ENCODE measurements at regions not wholly inside any gene's neighbourhood (a gene's known extent, or its start where the extent isn't known, plus 50 kb on each side); places are given as distances from the start of the nearest gene placed in this dataset.

DNA sequence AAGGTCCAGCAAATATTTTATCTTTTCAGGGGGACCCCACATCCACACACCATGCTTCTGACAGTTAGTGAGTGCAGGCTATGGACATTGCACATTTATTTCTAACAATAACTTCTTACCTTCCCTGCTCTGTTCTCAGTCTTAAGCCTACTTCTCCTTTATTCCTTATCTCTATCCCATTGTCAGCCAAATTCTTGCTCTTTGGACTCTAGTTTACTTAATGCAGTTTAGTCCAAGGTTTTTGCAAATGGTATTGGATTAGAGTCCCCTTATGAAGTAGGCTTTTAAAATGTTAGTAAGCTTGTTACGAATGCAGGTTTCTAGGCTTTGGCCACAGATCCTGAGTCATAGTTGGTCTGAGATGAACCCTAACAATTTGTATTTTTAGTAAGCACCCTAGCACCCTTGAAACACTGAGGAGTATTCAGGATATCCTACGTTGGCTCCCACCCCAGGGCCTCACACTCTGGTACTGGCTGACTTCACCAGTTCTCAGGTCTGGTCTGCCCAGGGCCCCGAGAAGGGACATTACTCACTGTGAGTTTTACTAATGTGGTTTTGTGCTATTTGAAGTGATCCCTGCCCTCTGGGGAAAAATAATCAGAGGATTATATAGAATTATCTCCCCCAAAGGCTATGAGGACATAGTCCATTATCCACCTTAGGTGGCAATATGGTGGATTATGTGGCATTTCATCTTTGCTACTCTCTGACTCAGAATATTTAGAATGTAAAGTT lies 239.5 kb downstream of the TGFB2 start:
- no peak for DNase-seq

DNA sequence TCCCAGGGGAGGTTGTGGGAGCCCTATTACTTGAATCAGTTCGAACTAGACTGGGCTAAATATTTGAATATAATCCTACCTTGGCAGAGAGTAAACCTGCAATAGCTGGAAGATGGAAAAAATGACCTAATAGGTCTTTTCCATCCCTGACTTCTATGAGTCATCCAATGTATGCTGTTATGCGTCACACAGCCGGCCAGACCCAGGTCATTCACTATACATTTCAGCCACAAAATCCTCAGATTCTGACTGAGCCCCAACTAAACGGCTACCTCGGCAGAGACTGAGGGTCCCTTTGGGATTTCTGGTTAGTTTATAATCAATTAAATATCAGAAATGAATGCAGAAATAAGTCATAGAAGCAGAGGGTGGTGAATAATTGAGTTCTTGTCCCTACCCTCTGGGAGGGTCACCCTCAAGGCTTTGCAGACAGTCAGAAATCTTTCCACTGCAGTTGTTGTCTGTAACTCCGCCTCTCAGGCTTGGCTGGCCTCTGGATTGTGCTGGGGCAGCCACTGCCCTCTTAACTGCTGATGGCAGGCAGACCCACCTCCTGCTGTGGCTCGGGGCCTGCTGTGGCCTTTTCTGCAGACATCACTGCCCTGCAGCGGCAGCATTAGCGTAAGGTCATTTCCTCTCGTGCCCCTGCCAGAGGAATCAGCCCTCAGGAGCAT lies 240.5 kb downstream of the TGFB2 start:
- no peak for DNase-seq

DNA sequence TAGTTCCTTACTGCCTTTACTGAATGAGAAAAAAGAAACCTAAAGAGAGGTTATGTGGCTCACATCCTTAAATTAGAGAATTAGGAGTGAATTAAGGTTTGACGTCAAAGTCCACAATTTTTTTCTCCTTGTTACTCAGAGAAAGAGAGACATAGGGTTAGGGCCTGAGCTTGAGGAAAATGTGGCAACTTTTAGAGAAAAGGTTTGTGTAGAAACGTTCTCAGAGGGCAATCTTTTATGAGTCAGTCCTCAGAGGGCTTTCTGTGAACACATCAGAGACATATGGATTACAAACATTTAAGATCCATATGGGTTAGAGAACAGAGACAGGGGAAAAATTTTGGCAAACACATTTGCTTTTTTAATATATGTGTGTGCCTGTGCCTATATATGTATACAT lies 242.8 kb downstream of the TGFB2 start:
- no peak for DNase-seq

DNA sequence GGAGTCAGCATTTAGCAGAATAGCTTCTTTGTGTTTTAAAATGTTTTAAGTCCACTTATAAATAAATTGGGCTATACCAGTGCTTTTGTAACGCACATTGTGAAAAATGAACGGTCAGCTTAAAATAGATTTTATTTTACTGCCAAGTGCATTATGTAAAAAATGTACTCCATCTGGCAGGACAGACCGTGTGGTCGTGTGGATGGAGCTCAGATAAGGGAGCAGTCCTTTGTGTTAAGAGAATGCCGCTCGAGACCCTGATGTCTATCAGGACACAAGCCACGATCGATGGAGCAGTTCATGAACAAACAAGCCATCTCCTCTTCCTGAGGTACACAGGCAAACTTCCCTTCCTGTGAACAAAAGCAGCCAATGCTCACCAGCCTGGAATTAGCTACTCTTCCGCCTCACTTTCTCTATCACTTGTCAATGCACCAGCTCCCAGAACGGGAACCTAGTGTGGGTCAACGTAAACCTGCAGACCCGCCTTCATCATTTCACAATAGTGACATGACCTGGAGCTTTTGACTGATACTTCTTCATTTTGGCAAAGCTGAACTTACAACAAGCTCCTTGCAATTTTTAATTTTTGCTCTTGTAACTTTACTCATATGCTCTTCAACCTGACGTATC lies 243.5 kb downstream of the TGFB2 start:
- DNase-seq: no peak

- no peak for DNase-seq
These were observed 244.4 kb downstream of the TGFB2 start for GRCh38 chr1:218589487-218589886.

DNA sequence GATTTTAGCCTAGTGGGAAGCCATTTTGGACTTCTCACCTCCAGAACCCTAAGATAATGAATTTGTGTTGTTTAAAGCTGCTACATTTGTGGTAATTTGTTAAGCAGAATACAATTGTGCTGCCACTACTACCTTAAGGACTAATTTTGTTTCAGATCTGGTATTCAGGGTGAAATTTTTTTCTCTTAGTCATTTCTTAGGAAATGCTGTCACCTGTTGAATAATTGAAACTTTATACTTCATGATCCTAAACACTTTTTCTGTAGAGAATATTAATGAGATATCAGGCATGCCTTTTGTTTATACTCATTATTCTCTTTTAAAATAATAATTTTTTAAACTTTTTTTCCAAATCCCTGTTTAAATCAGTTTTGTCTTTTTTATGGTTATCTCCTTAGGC lies 246.8 kb downstream of the TGFB2 start:
- DNase-seq: no peak

DNA sequence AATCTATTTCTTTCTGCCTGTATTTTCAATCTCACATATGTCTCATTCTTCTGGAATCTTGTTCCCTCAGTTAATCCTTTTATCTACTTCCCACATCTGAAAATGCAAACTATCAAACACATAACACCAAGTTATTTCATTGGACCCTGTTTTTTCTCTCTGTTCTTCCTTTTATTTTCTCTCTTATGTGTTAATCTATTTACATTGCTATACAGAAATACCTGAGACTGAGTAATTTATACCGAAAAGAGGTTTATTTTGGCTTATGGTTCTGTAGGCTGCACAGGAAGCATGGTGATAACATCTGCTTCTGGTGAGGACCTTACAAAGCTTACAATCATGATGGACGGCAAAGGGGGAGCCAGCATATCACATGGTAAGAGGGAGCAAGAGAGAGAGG lies 247.6 kb downstream of the TGFB2 start:
- no peak for DNase-seq

DNA sequence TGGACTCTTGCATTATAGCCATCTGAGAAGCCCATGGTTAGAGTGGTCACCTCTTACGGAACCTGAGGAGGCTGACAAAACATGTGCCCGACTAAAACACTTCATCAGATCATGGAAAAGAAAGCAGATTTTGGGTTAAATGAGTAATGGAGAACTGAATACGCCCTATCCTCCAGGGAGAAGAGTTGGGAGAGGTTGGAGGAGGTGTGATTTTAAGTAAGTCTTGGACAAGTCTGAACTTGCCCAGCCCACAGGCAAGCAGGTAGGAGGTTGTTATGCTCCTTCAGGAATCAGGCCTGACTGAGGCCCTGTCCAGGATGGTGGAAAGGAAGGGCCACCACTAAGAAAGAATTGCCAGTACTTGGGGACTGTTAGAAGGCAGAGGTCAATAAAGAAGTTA lies 255.8 kb downstream of the TGFB2 start:
- no peak for DNase-seq

DNA sequence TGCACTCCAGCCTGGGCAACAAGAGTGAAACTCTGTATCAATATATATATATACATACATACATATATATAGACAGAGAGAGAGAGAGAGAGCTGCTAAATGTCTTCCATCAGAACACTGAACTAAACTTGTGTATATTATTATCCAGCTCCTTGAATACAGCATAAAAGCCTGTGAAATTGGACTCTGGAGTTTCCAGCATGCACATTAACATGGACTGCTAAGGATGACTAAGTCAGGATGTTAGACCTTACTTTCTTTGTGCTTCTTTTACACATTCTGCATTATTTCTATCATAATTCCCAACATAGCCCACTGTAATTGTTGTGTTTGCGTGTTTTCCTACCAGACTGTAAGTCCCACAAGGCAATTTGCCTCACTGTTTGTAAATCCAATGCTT lies 259.1 kb downstream of the TGFB2 start:
- DNase-seq: no peak

DNA sequence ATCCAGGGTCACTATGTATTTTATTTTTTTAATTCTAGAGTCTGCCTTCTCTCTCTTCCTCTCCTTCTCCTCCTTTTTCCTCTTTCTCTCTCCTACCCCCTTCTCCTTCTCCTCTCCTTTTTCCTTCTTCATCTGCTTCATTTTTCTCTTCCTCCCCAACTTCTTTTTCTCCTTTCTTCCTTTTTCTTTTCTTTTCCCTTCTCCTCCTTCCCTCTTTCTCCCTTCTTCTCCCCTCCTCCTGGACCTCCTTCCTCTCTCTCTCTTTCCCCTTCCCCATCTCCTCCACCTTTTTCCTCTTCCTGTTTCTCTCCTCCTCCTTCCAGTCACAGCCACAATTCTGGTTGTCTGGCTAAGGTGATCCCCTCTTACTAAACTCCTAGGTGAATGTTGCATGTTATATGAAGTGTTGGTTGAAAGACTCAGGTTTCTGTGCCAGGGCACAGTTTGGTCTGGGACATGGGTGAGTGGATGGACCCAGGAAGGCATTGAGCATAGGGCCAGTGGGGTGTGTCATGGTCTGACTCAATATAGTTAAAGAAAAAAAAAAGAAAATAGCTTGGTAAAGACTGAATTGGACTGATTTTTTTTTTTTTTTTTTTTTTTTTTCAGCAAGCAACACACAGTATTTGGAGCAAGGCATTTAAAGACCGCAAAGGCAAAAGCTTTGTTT lies 266.9 kb downstream of the TGFB2 start:
- no peak for DNase-seq

DNA sequence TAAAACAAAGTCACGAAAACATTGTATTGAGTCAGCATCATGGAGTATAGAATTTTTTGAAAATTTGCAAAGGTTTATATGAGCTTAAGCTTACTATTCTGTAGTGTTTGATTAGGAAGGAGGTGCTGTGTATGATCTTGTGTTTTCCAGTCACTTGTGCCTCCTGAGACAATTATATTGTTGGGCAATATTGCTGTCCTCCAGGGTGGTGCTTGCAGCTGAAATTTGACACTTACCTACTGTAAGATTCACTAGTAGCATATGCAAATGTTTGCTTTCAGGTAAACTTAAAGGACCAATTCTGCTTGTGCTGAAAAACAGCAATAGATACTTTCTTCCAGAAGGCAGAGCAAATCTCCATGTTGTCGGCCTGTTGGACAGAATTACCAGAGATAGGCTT lies 268.0 kb downstream of the TGFB2 start:
- no peak for DNase-seq

GRCh38 chr1:218614031-218614430 lies 268.9 kb downstream of the TGFB2 start:
- DNase-seq: no peak

- DNase-seq: no peak
These were observed 271.5 kb downstream of the TGFB2 start for GRCh38 chr1:218616681-218617080.

DNA sequence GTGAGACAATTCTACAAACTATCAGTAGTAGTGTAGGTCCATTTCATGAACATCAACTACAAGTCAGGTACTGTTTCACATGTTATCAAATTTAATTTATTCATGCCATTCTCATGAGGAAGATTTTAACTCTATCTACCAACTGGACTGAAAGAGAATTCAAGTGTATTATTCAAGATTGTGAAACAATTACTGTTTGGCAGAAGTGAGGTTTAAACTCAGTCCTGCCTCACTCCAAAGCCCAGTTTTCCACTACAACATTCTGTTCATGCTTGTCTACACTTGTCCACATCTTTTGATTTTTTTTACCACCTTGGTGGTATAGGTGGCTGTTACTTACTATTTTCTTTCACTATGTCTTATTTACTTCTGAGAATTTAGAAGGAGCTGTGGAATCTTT lies 272.9 kb downstream of the TGFB2 start:
- DNase-seq: no peak

GRCh38 chr1:218620956-218621355 lies 275.8 kb downstream of the TGFB2 start:
- no peak for DNase-seq

- DNase-seq: no peak
These were observed 278.9 kb downstream of the TGFB2 start for GRCh38 chr1:218624052-218624451.

DNA sequence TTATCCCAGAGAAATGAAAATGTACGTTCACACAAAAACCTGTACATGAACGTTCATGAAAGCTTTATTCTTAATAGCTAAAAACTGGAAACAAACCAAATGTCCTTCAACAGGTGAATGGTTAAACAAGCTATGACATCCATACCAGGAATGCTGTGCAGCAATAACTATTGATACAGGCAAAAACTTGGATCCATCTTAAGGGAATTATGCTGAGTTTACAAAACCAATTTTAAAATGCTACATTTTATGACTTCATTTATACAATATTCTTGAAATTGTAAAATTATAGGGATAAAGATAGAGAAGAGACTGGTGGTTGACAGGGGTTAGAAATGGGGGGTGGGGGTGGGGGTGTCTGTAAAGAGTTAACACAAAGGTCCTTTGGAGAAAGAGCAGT lies 280.3 kb downstream of the TGFB2 start:
- no peak for DNase-seq

GRCh38 chr1:218633238-218633988 lies 288.3 kb downstream of the TGFB2 start:
- no peak for DNase-seq

- no peak for DNase-seq
These were observed 289.1 kb downstream of the TGFB2 start for GRCh38 chr1:218634212-218634611.

DNA sequence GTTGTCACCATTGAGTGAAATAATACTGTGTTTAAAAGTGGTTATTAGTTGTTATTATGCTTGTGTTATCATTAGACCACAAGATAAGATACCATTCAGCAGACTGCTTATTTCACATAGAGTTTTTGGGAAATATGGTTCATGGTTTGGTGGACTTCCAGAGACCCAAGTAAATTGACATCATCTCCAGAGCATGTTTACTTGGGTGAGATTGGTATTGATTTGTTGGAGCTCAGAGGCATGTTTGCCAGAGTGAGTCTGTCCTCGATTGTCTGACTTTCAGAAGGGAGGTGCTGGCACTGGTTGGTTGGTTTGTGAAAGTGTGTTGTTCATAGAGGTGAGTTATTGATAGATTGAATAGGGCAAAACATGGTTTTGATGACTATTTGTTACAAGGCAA lies 291.4 kb downstream of the TGFB2 start:
- DNase-seq: no peak

DNA sequence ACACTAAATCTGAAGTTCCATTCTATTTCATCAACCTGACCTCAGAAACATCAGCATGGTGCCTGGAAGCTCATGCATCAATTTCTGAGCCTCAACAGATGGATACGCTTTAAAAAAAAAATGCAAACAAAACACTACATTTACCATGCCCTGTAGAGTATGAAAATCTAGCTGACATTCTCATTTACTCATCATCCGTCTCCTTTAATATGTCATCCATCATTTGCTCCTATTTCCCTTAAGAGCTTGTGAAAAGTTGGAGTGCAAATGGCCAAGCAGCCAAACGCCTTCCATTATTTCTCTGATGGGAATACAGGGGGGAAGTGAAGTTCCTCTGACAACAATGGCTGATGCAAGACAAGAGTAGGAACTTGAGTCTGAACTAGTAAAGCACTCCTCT lies 295.0 kb downstream of the TGFB2 start:
- no peak for DNase-seq

DNA sequence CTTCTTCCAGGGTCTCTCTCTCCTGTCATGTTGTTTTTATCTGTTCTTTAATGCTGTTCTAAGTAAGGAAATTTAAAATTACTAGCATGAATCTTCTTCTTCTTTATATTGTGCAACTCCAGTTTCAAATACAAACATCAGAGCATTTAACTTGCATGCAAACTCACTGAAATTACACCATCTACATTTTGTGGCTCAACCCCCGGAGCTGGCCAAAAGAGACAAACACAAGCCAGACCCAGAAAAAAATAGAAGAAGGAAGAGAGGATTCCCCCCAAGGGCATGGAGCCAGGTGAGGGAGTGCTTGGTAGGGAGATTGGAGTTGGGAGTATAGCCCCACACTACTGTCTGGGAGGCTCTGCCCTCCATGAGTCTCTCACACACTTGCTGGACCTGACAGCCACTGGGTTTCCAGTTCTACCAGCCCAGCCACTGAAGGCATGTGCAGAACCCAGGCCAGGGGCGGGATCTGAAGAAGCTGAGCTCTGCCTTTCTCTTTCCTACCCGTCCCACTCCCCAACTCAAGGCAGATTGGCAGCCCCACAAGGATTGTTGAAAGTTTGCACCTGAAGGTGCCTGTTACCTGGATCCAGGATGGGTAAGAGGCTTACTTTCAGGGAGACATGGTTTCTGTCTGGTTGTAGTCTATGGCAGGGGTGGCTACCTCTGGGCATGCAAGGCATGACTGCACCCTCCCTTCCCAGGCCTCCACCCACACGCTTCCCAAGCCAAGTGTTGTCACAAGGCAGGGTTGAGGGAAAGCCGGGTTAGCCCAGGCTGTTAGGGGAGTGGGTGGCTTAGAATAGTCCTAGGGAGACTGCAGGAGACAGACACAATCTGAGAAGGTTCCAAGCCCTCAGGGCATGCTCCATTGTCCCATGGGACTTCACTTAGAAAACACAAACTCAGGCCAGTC lies 297.2 kb downstream of the TGFB2 start:
- no peak for DNase-seq
